ENCODE measurements at regions not wholly inside any gene's neighbourhood (a gene's known extent, or its start where the extent isn't known, plus 50 kb on each side); places are given as distances from the start of the nearest gene placed in this dataset.

GRCh38 chr2:74735009-74735408 is 81.0 kb downstream of the SEMA4F start:
- no peak for DNase-seq

GRCh38 chr2:74735564-74735963 is 81.5 kb downstream of the SEMA4F start:
- no peak for DNase-seq

- no peak for DNase-seq
Measured at GRCh38 chr2:74736589-74736988, 82.5 kb downstream of the SEMA4F start.

DNA sequence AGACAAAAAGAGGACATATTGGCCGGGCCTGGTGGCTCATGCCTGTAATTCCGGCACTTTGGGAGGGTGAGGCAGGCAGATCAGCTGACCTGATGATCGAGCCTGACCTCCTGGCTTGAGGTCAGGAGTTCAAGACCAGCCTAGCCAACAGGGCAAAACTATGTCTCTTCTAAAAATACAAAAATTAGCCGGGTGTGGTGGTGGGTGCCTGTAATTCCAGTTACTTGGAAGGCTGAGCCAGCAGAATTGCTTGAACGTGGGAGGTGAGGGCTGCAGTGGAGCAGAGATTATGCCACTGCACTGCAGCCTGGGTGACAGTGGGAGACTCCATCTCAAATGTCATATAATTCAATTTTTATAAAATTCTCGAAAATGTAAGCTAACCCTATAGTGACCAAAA is 84.5 kb downstream of the SEMA4F start:
- no peak for DNase-seq

- DNase-seq, result no peak
Measured at GRCh38 chr2:74739129-74739528, 85.1 kb downstream of the SEMA4F start.

- DNase-seq, result no peak
Measured at GRCh38 chr2:74739733-74740241, 85.7 kb downstream of the SEMA4F start.

GRCh38 chr2:74740395-74740740 is 86.3 kb downstream of the SEMA4F start:
- DNase-seq, result no peak

DNA sequence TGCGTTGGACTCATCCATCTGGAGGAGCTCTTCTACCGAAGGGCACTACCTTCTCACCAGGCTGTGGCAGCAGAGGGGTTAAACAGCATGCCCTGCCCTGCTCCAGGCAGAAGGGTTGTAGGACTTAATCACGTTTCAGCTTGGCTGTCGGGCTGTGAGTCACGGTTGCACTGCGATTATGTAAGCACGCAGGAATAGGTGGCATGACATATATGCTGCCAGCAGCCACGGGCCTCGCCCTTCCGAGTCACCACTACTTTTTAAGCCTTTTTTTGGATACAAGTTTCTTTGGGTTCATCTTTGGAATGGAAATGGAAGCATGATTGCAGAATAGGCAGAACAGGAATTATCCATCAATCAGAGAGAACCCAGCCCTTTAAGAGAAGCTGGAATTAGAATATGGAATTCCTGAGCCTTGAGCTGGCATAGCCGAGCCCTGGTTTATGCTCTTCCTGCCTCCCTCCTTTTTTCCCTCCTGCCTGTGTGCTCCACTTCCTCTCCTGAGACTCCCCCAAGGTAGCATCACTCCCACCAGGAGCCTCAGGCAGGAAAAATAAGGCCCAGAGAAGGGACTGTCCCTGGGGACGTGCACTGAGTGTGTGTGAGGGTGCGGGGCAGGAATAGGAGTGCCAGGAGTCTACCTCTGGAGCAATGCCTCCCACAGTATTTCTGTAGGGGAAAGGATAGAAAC is 86.8 kb downstream of the SEMA4F start:
- peak; percentile 99 for DNase-seq

DNA sequence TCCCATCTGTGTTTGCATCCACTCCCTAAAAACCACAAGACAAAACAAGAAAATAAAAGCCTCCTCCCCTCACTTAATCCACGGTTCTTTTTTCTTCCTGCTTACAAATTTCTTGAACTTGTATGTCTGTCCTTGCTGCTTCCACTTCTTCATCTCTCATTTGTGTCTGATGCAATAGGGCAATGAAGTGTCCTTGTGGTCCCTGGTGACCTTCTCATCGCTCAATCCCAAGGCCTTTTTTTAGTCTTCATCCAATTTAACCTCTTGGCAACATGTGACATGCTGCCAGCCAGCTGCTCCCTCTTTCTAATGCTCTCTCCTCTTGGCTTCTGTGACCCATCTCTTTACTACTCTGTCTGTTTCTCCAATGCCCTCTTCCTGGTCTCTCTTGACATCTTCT is 87.6 kb downstream of the SEMA4F start:
- no peak for DNase-seq

DNA sequence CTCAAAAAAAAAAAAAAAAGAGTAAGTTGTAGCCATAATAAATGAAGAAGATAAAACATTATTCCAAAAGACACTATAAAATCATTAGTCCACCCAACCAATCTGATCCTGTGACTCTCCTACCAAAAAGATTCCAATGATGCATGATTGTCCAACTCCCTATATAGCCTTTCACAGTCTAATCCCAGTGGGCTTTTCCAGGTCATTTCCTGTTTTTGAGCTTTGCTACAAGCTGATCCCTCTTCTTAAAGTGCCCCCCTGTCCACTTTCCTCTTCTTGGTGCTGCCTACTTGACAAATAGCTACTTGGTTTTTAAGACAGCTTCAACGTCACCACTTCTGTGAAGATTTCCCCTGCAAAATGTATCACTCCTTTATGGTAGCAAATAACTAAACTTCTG is 88.4 kb downstream of the SEMA4F start:
- DNase-seq, result peak; percentile 62

GRCh38 chr2:74743039-74743438 is 89.0 kb downstream of the SEMA4F start:
- DNase-seq, result no peak

- no peak for DNase-seq
Measured at GRCh38 chr2:74743778-74744177, 89.7 kb downstream of the SEMA4F start.

DNA sequence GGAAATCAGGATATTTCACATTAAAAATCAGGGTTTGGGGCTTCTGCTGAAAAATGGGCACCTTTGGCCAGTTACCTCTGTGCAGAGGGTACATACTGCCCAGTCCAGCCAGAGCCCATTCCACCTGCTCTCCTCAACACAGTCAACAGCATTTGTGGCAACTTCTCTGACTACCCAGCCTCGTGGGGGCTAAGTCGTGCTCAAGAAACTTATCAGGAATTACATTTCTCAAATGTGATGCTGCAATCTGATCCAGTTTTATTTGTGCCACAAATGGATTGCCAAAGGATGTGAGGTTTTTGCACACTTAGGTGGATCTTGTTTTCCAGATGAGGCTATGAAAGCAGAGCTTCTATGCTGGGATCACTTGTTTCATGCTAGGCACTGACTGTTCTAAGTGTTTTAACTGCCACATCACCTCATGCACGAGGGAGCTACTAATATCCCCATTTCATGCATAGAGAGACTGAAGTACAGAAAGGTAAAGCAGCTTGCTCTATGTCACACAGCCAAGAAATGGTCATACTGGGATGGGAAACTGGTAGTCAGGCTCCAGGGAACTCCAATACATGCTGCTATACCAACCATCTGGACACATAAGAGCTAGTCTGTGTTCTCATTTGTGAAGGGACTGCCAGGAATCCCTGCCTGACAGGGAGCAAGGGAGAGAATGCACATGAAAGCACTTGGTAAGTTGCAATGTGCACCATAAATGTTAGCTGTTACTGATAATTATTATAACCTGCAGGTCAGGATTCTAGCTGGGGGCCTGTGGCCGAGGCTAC is 89.0 kb upstream of the HK2 start:
- no peak for DNase-seq

DNA sequence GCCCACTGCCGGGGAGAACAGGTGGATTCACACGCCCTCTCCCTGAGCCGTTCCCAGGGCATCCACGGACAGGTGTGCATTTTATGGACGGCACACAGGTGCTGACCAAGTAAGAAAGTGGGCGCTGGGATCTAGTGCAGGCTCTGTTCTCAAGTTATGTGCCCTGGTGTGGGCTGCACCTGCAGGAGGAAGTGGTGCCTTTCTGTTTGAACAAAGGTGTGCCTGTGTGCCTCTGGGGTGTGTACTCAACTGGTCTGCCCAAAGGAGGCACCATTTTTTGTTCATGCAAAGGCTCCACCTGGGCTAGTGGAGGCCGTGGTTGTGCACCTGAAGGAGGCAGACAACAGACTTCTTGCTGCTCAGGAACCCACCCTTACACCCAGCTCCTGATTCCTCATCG is 88.2 kb upstream of the HK2 start:
- no peak for DNase-seq

- DNase-seq, result no peak
Measured at GRCh38 chr2:74746480-74746879, 87.4 kb upstream of the HK2 start.

- DNase-seq, result no peak
Measured at GRCh38 chr2:74747411-74748080, 86.4 kb upstream of the HK2 start.

GRCh38 chr2:74748665-74749064 is 85.3 kb upstream of the HK2 start:
- DNase-seq, result no peak

- no peak for DNase-seq
Measured at GRCh38 chr2:74749432-74749831, 84.5 kb upstream of the HK2 start.

DNA sequence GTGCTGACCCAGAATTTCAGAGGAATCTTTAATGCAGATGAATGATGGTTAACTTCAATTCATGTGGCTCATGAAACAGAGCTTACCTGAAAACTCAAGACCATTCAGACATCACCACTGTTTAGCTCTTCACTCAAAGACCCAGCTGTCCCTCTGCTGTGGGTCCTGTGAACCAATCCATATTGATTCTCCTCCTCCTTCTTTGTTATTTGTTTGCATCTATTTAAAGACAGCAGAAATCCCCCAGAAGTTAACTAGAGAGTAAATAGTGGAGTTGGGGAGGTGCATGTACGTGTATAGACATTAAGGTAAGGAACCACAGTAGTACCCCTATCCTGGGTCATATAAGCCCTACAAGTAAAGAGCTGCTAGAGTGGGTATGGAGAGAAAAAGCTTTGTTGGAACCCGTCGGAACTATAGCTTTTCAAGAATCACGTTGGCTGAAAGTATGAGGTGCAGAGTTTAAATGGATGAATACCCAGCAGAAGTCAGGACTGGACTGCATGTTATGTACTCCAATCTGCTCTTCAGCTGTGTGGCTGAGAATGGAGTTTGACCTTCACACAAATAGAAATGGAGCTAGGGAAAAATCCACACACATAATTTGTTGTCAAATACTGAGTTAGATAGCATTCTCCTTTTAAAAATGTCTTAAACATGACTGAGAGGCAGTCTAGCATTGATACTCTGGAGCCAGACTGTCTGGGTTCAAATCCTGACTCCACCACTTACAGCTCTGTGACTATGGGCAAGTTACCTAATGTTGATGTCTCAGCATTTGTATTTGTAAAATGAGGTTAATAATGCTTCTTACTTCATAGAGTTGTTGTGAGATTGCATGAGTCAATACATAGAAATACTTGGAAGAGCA is 81.7 kb upstream of the HK2 start:
- no peak for DNase-seq

GRCh38 chr2:74755386-74755785 is 78.5 kb upstream of the HK2 start:
- no peak for DNase-seq

GRCh38 chr2:74756356-74756890 is 77.5 kb upstream of the HK2 start:
- DNase-seq, result no peak

GRCh38 chr2:74759986-74760385 is 73.9 kb upstream of the HK2 start:
- no peak for DNase-seq

All from fibroblast of skin of back (primary cell).